HepG2 (cell line): ENCODE measurements at regions not wholly inside any gene's neighbourhood (a gene's known extent, or its start where the extent isn't known, plus 50 kb on each side); places are given as distances from the start of the nearest gene placed in this dataset.

Experiments used
- AGO2 ChIP-seq: fragments of 200-400 bp; formaldehyde crosslinking; optimal IDR thresholded peaks from 2 replicates; pipeline ENCODE3; 2017; ENCODE audit warnings: mild to moderate bottlenecking, low read depth, low read length, moderate library complexity
- SP1 ChIP-seq, 2 experiments: fragments of 450-650 bp in 1 of 2; sonication (generic) in 1 of 2; formaldehyde crosslinking in 1 of 2; IDR thresholded peaks; 2 replicates each; pipeline versions ENCODE4 v1.4.0 to v1.6.1; 2016 to 2020; ENCODE audit warnings: missing genetic modification reagents in 1 of 2
- TF ChIP-seq, protein P1 (sequence below): sonication (generic); formaldehyde crosslinking; IDR thresholded peaks from 2 replicates; pipeline ENCODE4 v1.4.0; 2020; ENCODE audit warnings: mild to moderate bottlenecking, missing genetic modification reagents
- TF ChIP-seq, protein P2 (sequence below): sonication (generic); formaldehyde crosslinking; IDR thresholded peaks from 2 replicates; pipeline ENCODE4 v1.5.0; 2020; ENCODE audit warnings: mild to moderate bottlenecking, missing genetic modification reagents, moderate library complexity

DNA sequence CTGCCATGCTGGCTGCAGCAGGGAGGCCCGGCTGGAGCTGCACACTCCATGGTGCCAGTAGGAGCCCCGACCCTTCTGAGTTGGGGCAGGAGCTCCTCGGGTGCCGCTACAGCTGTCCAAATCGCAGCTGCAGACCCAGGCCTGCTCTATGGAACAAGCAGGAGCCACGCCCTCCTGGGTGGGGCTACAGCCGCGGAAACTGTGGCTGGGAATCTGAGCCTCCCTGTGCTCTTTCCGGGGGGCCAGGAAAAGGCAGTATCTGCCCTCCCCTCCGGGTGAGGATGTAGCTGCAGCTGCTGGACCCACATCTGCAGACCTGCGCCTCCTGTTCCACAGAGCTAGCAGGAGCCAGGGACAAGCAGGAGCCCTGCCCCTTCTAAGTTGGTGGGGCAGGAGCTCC is 278.9 kb upstream of the ACTBL2 start:
- TF ChIP-seq, protein P1, sequence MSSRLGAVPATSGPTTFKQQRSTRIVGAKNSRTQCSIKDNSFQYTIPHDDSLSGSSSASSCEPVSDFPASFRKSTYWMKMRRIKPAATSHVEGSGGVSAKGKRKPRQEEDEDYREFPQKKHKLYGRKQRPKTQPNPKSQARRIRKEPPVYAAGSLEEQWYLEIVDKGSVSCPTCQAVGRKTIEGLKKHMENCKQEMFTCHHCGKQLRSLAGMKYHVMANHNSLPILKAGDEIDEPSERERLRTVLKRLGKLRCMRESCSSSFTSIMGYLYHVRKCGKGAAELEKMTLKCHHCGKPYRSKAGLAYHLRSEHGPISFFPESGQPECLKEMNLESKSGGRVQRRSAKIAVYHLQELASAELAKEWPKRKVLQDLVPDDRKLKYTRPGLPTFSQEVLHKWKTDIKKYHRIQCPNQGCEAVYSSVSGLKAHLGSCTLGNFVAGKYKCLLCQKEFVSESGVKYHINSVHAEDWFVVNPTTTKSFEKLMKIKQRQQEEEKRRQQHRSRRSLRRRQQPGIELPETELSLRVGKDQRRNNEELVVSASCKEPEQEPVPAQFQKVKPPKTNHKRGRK (CRISPR knock-in tag): no peak
- TF ChIP-seq, protein P2, sequence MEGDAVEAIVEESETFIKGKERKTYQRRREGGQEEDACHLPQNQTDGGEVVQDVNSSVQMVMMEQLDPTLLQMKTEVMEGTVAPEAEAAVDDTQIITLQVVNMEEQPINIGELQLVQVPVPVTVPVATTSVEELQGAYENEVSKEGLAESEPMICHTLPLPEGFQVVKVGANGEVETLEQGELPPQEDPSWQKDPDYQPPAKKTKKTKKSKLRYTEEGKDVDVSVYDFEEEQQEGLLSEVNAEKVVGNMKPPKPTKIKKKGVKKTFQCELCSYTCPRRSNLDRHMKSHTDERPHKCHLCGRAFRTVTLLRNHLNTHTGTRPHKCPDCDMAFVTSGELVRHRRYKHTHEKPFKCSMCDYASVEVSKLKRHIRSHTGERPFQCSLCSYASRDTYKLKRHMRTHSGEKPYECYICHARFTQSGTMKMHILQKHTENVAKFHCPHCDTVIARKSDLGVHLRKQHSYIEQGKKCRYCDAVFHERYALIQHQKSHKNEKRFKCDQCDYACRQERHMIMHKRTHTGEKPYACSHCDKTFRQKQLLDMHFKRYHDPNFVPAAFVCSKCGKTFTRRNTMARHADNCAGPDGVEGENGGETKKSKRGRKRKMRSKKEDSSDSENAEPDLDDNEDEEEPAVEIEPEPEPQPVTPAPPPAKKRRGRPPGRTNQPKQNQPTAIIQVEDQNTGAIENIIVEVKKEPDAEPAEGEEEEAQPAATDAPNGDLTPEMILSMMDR (CRISPR knock-in tag): no peak
- no peak for TF ChIP-seq SP1 (IDR thresholded peaks at IDR 0.05)
- no peak for TF ChIP-seq SP1 (CRISPR knock-in tag; IDR thresholded peaks at IDR 0.05)
- TF ChIP-seq AGO2: no peak
